NCI-H748 (cell line): ENCODE measurements at regions not wholly inside any gene's neighbourhood (a gene's known extent, or its start where the extent isn't known, plus 50 kb on each side); places are given as distances from the start of the nearest gene placed in this dataset.
"Not testable (repeated sequence)": the region's sequence is repeated elsewhere in the genome, so short reads cannot be mapped to it uniquely, and the experiment has no call there.

Source experiments
- DNase-seq: peaks from one replicate; lab custom pipeline; 2025; ENCODE audit not compliant: unreplicated experiment; lab: John Stamatoyannopoulos, UW

- no peak for DNase-seq
Observed at GRCh38 chr5:21613971-21614488, 1239.1 kb downstream of the CDH12 start.

- no peak for DNase-seq
Observed at GRCh38 chr5:21603796-21604195, 1249.3 kb downstream of the CDH12 start.

- no peak for DNase-seq
Observed at GRCh38 chr5:21594566-21594965, 1258.6 kb downstream of the CDH12 start.

GRCh38 chr5:21593261-21593660 lies 1259.9 kb downstream of the CDH12 start:
- DNase-seq: no peak

- DNase-seq: peak; percentile 32
Observed at GRCh38 chr5:21581508-21581907, 1271.6 kb downstream of the CDH12 start.

- peak; percentile 95 for DNase-seq
Observed at GRCh38 chr5:21574961-21575360, 1278.2 kb downstream of the CDH12 start.

- DNase-seq: peak; percentile 51
Observed at GRCh38 chr5:21574438-21574837, 1278.7 kb downstream of the CDH12 start.

- peak; percentile 81 for DNase-seq
Observed at GRCh38 chr5:21573416-21574314, 1279.5 kb downstream of the CDH12 start.

- DNase-seq: not testable (repeated sequence)
Observed at GRCh38 chr5:21571196-21571595, 1281.9 kb downstream of the CDH12 start.

GRCh38 chr5:21559109-21559508 lies 1294.0 kb downstream of the CDH12 start:
- not testable (repeated sequence) for DNase-seq

GRCh38 chr5:21552263-21552662 lies 1300.9 kb downstream of the CDH12 start:
- DNase-seq: not testable (repeated sequence)

GRCh38 chr5:21550916-21551315 lies 1302.2 kb downstream of the CDH12 start:
- DNase-seq: not testable (repeated sequence)

GRCh38 chr5:21547656-21548055 lies 1305.5 kb downstream of the CDH12 start:
- DNase-seq: not testable (repeated sequence)

- not testable (repeated sequence) for DNase-seq
Observed at GRCh38 chr5:21535114-21535513, 1318.0 kb downstream of the CDH12 start.

- DNase-seq: not testable (repeated sequence)
Observed at GRCh38 chr5:21521157-21521556, 1332.0 kb downstream of the CDH12 start.

- DNase-seq: not testable (repeated sequence)
Observed at GRCh38 chr5:21496926-21497325, 1356.2 kb downstream of the CDH12 start.

GRCh38 chr5:21496056-21496455 lies 1357.1 kb downstream of the CDH12 start:
- not testable (repeated sequence) for DNase-seq

- not testable (repeated sequence) for DNase-seq
Observed at GRCh38 chr5:21495235-21495634, 1357.9 kb downstream of the CDH12 start.

- not testable (repeated sequence) for DNase-seq
Observed at GRCh38 chr5:21494033-21494432, 1359.1 kb downstream of the CDH12 start.

- DNase-seq: not testable (repeated sequence)
Observed at GRCh38 chr5:21491182-21491581, 1362.0 kb downstream of the CDH12 start.

- not testable (repeated sequence) for DNase-seq
Observed at GRCh38 chr5:21488828-21489227, 1364.3 kb downstream of the CDH12 start.

GRCh38 chr5:21485458-21486000 lies 1367.6 kb downstream of the CDH12 start:
- not testable (repeated sequence) for DNase-seq
